ENCODE measurements at regions not wholly inside any gene's neighbourhood (a gene's known extent, or its start where the extent isn't known, plus 50 kb on each side); places are given as distances from the start of the nearest gene placed in this dataset.

DNA sequence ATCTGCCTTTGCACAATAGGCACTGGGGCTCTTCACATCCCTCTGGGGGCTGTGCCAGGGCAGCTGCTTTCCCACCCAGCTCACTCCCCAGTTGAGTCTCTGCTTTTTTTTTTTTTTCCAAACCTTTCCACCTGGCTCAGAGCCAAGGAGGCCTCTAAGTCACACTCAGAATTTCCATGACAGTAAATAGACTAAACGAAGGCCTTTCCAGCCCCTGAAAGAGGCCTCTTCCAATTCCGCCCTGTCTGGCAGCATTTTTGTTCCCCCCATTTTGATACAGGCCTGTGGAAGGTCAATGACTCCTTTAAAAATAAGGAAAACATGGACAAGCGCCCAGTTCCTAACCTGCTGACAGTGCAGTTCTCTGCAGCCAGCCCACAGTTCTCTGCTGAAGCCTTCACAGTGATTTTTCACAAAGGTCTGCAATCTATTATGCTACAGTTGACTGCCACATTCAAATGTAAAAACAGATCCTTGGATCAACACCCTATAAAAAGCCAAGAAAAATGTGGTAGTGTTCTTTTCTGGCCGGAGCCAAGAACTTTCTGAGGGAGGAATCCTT lies 107.5 kb upstream of the SESN3 start:
- intact Hi-C loops (cut with DNase I) = loop anchor here in 1 of 2 donors (5.0 to 10.0 kb wide), 3 partner anchors 81 to 271 kb away; partner anchors contain the start of gene SRSF8
- Histone ChIP-seq H3K4me1 (peaks cover 27% of the 10 kb centered on the region), H3K4me3 (no peak overlapping the region), H3K27me3 (ENCODE audit: insufficient read depth in 3 of 3, low read length in 2 of 3) (no peaks in the 10 kb centered on the region), H3K36me3 (ENCODE audit: insufficient read depth in 1 of 2, low read depth in 1 of 2) (no peaks in the 10 kb centered on the region), H3K9me3 (no peaks in the 10 kb centered on the region), H3K27ac (peak overlapping the region; percentile 76)
- TF ChIP-seq, protein P1, sequence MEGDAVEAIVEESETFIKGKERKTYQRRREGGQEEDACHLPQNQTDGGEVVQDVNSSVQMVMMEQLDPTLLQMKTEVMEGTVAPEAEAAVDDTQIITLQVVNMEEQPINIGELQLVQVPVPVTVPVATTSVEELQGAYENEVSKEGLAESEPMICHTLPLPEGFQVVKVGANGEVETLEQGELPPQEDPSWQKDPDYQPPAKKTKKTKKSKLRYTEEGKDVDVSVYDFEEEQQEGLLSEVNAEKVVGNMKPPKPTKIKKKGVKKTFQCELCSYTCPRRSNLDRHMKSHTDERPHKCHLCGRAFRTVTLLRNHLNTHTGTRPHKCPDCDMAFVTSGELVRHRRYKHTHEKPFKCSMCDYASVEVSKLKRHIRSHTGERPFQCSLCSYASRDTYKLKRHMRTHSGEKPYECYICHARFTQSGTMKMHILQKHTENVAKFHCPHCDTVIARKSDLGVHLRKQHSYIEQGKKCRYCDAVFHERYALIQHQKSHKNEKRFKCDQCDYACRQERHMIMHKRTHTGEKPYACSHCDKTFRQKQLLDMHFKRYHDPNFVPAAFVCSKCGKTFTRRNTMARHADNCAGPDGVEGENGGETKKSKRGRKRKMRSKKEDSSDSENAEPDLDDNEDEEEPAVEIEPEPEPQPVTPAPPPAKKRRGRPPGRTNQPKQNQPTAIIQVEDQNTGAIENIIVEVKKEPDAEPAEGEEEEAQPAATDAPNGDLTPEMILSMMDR (IDR thresholded peaks at IDR 0.05) = no peak
- DNase-seq (peak; percentile 54 to 68), ATAC-seq (peak; percentile 41 to 63 (median 55))
- 13 to 17% (median 15%) methylated on average over 4 of the region's 4 CpGs for WGBS, 3 donors

DNA sequence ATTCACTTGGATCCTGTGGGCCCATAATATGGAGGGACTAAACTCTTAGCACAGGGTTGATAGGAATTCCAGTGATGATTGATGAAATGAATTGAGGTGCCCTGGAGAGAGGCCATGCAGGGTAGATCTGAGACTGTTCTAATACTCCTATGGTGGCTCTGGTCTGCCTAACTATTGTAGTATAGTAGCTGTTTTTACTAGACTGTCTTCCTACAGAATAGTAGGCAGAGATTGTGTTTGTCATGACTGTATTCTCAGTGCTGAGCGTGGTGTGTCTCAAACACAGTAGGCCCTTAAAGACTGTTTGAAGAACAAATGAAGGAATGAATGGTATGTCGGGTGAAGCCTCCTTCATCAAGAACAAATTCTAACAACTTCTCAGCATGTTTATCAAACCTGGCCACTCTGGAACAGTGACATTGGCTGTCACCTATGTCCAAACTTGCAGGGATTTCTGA lies 107.0 kb upstream of the SESN3 start:
- 58 to 63% (median 59%) methylated on average over 2 of the region's 2 CpGs for WGBS, 3 donors

DNA sequence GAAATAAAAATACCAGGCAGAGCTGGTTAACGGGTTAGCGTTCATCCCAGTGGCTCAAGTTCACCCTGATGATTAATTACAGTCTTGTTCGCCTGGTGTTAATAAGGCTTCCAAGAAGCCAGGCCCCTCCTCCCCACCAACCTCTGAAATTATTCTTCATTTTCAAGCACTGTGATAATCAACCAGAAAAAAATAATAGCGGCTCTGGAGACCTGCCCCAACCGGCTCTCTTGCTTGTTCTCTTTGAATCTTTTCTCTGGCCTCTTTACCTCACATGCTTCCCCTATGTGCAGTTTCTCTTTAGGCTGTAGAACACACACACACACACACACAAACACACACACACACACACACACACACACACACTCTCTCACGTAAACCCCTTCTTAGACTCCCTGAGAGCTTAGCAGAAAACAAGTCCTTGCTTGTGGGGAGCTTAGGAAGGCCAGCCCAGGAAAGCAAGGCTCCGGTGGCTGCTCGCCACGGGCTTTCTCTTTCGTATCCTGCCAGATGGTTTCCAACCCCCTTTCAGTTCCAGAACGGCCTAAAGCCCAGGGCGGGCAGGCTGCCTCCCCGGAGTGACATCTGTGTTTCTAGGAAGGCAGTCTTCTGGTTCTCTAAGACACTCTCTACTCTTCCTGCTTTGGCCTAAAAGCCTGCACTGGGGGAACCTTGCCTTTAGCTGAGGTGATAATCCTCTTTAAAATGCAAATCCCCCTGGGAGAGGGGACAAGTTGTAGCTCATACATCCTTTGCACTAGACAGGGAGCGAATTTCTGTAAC lies 106.4 kb upstream of the SESN3 start:
- WGBS, 3 donors = 4 to 6% (median 5%) methylated on average over 14 of the region's 14 CpGs
- TF ChIP-seq, protein P1 (IDR thresholded peaks at IDR 0.05) = no peak
- intact Hi-C loops (cut with DNase I) = loop anchor here in 1 of 2 donors (5.0 to 10.0 kb wide), 3 partner anchors 80 to 270 kb away; partner anchors contain the start of gene SRSF8

More for the DNA sequence above, 107.0 kb upstream of the SESN3 start:
- Histone ChIP-seq H3K36me3 (ENCODE audit: insufficient read depth in 1 of 2, low read depth in 1 of 2) (no peaks in the 10 kb centered on the region), H3K27me3 (ENCODE audit: insufficient read depth in 3 of 3, low read length in 2 of 3) (no peaks in the 10 kb centered on the region), H3K27ac (peak overlapping the region; percentile 76), H3K4me1 (peaks cover 27% of the 10 kb centered on the region), H3K4me3 (peak overlapping the region; percentile 15), H3K9me3 (no peaks in the 10 kb centered on the region)
- TF ChIP-seq, protein P1 (IDR thresholded peaks at IDR 0.05) = no peak
- DNase-seq (no peak), ATAC-seq (peak in 3 of 4 donors; percentile 16 to 31 (median 21))
- intact Hi-C loops (cut with DNase I) = loop anchor here in 1 of 2 donors (5.0 to 10.0 kb wide), 3 partner anchors 81 to 271 kb away; partner anchors contain the start of gene SRSF8

DNA sequence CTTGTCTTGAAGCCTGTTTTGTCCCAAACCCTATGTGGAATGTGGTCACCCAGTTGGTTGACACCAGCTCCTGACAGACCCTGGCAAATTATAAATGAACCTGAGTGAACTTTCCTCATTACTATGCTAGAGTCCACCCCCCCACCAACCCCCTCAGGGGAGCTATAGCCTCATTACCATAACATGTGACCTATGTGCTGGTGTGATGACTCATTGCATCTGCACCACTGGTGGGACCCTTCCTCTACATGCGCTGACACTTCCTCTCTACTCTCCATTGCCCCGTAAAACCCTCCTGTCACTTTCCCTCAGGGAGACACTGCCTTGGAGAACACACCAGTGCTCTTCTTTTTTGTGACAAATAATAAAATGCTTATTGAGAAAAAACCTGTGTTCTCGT lies 105.0 kb upstream of the SESN3 start:
- WGBS, 3 donors = 91 to 94% (median 92%) methylated on average over 3 of the region's 3 CpGs
- no peak overlapping the region for H3K4me3 ChIP-seq
- intact Hi-C loops (cut with DNase I) = loop anchor here in 1 of 2 donors (5.0 to 10.0 kb wide), 3 partner anchors 79 to 269 kb away; partner anchors contain the start of gene SRSF8
- H3K27me3 ChIP-seq (ENCODE audit: insufficient read depth in 3 of 3, low read length in 2 of 3) = no peaks in the 10 kb centered on the region
- no peaks in the 10 kb centered on the region for H3K36me3 ChIP-seq (ENCODE audit: insufficient read depth in 1 of 2, low read depth in 1 of 2)
- no peak for DNase-seq
- H3K4me1 ChIP-seq = peaks cover 27% of the 10 kb centered on the region
- no peaks in the 10 kb centered on the region for H3K9me3 ChIP-seq
- no peak overlapping the region for H3K27ac ChIP-seq
- TF ChIP-seq, protein P1 (IDR thresholded peaks at IDR 0.05) = no peak
- no peak for ATAC-seq

More for the DNA sequence above, 106.4 kb upstream of the SESN3 start:
- H3K27ac ChIP-seq = peak overlapping the region; percentile 76
- H3K27me3 ChIP-seq (ENCODE audit: insufficient read depth in 3 of 3, low read length in 2 of 3) = no peaks in the 10 kb centered on the region
- H3K9me3 ChIP-seq = no peaks in the 10 kb centered on the region
- no peaks in the 10 kb centered on the region for H3K36me3 ChIP-seq (ENCODE audit: insufficient read depth in 1 of 2, low read depth in 1 of 2)
- ATAC-seq = peak; percentile 57 to 84 (median 77)
- DNase-seq = peak; percentile 69 to 79
- H3K4me3 ChIP-seq = peak overlapping the region; percentile 17
- peaks cover 27% of the 10 kb centered on the region for H3K4me1 ChIP-seq
